ENCODE measurements at regions not wholly inside any gene's neighbourhood (a gene's known extent, or its start where the extent isn't known, plus 50 kb on each side); places are given as distances from the start of the nearest gene placed in this dataset.

DNA sequence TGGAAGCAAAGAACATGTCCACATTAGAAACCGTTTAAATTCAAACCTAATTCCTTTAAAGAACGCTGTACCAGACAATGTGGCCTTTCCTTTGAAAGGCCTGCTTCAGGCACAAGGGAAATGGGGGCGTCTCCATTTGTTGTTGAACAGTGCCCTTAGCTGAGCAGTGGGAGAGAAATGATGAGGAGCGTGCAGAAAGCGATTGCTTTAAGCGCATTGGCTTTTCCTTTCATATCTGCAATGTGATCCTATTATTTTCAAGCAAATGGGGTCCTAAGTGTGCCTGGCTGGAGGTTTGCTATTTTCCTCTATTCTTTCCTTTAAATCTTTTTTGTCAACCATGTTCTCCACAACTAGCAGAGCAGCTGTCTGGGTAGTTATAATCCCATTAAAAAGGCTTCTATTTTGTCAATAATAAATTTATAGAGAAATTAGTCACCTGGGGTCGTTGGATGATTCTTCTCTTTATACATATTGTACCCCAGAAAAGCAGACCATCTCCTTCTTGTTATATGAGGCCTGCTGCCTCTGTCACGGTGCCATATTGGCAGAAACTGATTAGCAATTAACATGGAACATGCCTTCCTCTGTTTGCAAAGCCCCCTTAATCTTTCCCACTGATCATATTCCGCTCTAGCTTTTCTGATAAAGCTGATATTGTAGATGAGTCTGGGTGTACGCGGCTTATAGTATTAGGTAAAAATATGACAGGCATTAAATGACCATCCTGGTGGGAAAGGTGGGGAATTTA, 151.1 kb upstream of the JAG1 start:
- no peaks in the 10 kb centered on the region for H3K36me3 Mint-ChIP-seq (ENCODE audit: low read depth)
- Histone ChIP-seq H3K4me1 (ENCODE audit: insufficient read depth, low read length) (no peaks in the 10 kb centered on the region), H3K36me3 (ENCODE audit: insufficient read depth, low read length) (no peaks in the 10 kb centered on the region), H3K27ac (ENCODE audit: low read depth in 1 of 2, low read length in 2 of 2) (no peak overlapping the region), H3K27me3 (ENCODE audit: control insufficient read depth in 1 of 2, insufficient read depth in 2 of 2, low read length in 2 of 2) (no peaks in the 10 kb centered on the region), H3K9me3 (ENCODE audit: control insufficient read depth in 1 of 2, insufficient read depth in 1 of 2, low read length in 2 of 2) (no peaks in the 10 kb centered on the region), H3K4me3 (ENCODE audit: low read length) (no peak overlapping the region)
- ChIA-PET POLR2A (no interaction called here), CTCF (no interaction called here)
- H3K27me3 Mint-ChIP-seq = no peaks in the 10 kb centered on the region
- ATAC-seq (ENCODE audit: poor library complexity) = no peak
- H3K27ac Mint-ChIP-seq = no peak overlapping the region
- no peaks in the 10 kb centered on the region for H3K9me3 Mint-ChIP-seq
- H3K4me3 Mint-ChIP-seq = no peak overlapping the region
- TF ChIP-seq, protein P1, sequence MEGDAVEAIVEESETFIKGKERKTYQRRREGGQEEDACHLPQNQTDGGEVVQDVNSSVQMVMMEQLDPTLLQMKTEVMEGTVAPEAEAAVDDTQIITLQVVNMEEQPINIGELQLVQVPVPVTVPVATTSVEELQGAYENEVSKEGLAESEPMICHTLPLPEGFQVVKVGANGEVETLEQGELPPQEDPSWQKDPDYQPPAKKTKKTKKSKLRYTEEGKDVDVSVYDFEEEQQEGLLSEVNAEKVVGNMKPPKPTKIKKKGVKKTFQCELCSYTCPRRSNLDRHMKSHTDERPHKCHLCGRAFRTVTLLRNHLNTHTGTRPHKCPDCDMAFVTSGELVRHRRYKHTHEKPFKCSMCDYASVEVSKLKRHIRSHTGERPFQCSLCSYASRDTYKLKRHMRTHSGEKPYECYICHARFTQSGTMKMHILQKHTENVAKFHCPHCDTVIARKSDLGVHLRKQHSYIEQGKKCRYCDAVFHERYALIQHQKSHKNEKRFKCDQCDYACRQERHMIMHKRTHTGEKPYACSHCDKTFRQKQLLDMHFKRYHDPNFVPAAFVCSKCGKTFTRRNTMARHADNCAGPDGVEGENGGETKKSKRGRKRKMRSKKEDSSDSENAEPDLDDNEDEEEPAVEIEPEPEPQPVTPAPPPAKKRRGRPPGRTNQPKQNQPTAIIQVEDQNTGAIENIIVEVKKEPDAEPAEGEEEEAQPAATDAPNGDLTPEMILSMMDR (IDR thresholded peaks at IDR 0.05) = no peak
- no peak for DNase-seq
- intact Hi-C loops (cut with DNase I, micrococcal nuclease) = no loop called here
- H3K4me1 Mint-ChIP-seq (ENCODE audit: low read depth) = no peaks in the 10 kb centered on the region

DNA sequence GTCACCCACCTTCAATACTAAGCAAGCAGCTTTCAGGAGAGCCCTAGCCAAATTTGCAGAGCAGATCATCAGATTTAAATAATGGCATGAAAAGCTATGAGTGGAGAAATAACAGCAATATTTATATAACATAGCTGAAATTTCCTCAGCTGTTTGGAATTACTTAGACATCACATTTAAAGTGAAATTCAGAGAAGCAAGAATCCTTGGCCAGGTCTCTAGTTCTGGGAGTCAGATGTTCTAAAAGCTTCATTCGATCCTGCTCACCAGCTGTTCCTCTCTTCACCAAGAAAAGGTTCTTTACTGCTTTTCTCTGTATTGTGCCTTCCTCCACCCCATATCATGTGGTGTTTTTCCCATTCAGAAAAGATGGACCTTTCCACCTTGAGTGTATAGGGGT, 152.3 kb upstream of the JAG1 start:
- Mint-ChIP-seq H3K4me1 (ENCODE audit: low read depth) (no peaks in the 10 kb centered on the region), H3K36me3 (ENCODE audit: low read depth) (no peaks in the 10 kb centered on the region), H3K9me3 (no peaks in the 10 kb centered on the region), H3K27me3 (no peaks in the 10 kb centered on the region), H3K27ac (no peak overlapping the region), H3K4me3 (no peak overlapping the region)
- intact Hi-C loops (cut with DNase I, micrococcal nuclease) = no loop called here
- ATAC-seq (ENCODE audit: poor library complexity) (no peak), DNase-seq (no peak)
- Histone ChIP-seq H3K27me3 (ENCODE audit: control insufficient read depth in 1 of 2, insufficient read depth in 2 of 2, low read length in 2 of 2) (no peaks in the 10 kb centered on the region), H3K9me3 (ENCODE audit: control insufficient read depth in 1 of 2, insufficient read depth in 1 of 2, low read length in 2 of 2) (no peaks in the 10 kb centered on the region), H3K27ac (ENCODE audit: low read depth in 1 of 2, low read length in 2 of 2) (no peak overlapping the region), H3K36me3 (ENCODE audit: insufficient read depth, low read length) (no peaks in the 10 kb centered on the region), H3K4me1 (ENCODE audit: insufficient read depth, low read length) (no peaks in the 10 kb centered on the region), H3K4me3 (ENCODE audit: low read length) (no peak overlapping the region)
- CTCF ChIA-PET = interaction anchor here (0.6 kb wide), 1 partner anchor 811 kb away, joined by 3 read pairs; no protein-coding TSS in a partner anchor
- POLR2A ChIA-PET = no interaction called here
- TF ChIP-seq, protein P1 (IDR thresholded peaks at IDR 0.05) = no peak

DNA sequence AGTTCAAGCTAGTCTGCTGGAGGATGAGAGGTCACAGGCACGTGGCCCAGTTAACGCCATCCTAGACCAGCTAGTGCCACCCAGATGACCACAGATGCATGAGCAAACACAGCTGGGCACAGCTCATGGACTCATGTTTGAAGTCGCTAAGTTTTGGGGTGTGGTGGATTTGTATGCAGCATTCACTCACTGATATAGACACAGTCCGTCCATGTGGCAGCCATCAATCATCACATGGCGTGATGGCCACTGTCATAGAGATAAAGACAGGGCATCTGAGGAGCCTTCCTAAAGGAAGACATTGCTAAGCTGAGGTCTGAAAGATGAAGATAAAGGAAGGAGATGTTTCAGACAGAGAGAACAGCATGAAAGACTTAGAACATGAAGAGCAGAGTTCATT, 154.4 kb upstream of the JAG1 start:
- TF ChIP-seq, protein P1 (IDR thresholded peaks at IDR 0.05) = no peak
- Mint-ChIP-seq H3K4me3 (no peak overlapping the region), H3K9me3 (no peaks in the 10 kb centered on the region), H3K36me3 (ENCODE audit: low read depth) (no peaks in the 10 kb centered on the region), H3K27ac (no peak overlapping the region), H3K27me3 (no peaks in the 10 kb centered on the region), H3K4me1 (ENCODE audit: low read depth) (no peaks in the 10 kb centered on the region)
- Histone ChIP-seq H3K4me1 (ENCODE audit: insufficient read depth, low read length) (no peaks in the 10 kb centered on the region), H3K27me3 (ENCODE audit: control insufficient read depth in 1 of 2, insufficient read depth in 2 of 2, low read length in 2 of 2) (no peaks in the 10 kb centered on the region), H3K4me3 (ENCODE audit: low read length) (no peak overlapping the region), H3K36me3 (ENCODE audit: insufficient read depth, low read length) (no peaks in the 10 kb centered on the region), H3K27ac (ENCODE audit: low read depth in 1 of 2, low read length in 2 of 2) (no peak overlapping the region), H3K9me3 (ENCODE audit: control insufficient read depth in 1 of 2, insufficient read depth in 1 of 2, low read length in 2 of 2) (no peaks in the 10 kb centered on the region)
- ChIA-PET CTCF (no interaction called here), POLR2A (no interaction called here)
- DNase-seq = no peak
- ATAC-seq (ENCODE audit: poor library complexity) = no peak
- intact Hi-C loops (cut with DNase I, micrococcal nuclease) = no loop called here

Data from CD4-positive, alpha-beta T cell (primary cell).